ENCODE measurements at regions not wholly inside any gene's neighbourhood (a gene's known extent, or its start where the extent isn't known, plus 50 kb on each side); places are given as distances from the start of the nearest gene placed in this dataset.
A peak's percentile ranks its signal among the peaks of the same experiment; 100 is the strongest.

DNA sequence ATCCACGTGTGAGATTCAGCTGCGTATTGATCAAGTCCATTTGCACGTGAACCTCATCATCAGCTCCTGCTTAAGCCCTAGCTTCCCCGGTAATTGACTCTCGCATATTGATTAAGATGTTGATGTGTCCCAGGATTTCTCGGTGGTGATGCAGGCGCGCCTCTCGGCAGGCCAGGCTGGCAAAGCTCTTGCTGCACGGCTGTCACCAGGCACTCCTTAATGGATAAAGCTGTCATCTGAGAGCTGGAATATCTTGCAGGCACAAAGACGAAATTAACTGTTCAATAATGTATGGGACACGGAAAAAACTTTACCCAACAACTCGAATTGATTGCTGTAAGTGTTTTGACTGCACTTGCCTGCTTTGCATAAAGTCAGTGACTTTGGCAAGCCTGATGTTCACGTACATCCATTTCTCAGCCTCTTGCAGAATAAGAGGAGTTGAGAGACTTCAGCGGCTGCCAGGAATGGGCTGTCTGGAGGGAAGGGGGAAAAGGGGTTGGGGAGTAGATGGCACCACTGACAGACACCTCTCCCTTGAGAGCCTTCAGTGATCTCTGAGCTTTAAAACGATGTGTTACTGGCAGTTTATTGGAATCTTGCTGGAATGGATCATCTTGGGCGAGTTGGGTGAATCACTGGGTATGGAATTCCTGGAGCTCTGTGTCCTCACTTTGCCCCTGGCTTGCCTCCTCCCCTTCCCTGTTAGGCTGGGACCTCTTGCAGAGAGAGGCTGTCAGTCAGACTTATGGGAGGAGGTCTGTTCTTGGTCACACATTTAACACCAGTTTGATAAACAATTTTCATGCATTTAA, 650.3 kb downstream of the CCDC171 start:
- DNase-seq (ENCODE audit: low read depth) = peak; percentile 80

DNA sequence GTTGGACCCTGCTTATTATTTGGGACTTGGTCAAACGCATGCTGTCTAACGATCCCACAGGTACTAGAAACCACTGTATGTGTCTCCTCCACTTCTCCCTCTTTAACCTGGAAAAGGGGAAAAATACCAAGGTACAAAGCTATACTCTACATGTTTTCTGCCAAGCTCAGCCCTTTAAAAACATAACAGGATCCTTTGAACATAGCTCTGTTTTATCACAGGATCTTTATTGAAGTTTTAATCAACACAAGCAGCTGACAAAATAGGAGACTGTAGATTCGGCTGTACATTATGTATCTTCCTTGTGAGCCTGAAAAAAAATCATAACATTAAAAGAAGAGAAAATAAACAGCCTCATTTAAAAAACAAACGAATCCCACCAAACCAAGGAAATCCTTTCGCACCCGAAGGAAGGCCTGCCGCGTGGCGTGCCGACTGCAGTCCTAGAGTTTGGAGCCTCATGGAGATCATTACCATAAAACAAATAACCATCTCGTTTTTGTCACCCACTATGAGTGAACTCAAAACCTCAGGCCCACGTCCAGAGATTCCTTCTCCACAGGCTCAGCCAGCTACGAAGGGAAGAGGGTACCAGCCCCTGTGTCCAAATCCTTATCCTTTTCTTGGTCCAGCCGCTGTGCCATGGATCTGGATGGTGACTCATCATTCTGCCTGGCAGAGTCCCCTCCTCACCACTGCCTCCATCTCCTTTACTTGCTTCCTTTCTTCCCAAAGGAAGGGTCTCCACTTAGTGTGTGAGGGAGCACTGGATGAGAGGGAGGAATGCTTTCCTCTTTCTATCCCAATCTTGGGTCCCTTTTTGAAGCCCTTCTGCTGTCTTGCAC, 651.1 kb downstream of the CCDC171 start:
- DNase-seq (ENCODE audit: low read depth) = no peak

GRCh38 chr9:16205455-16205854, 652.6 kb downstream of the CCDC171 start:
- no peak for DNase-seq (ENCODE audit: low read depth)

GRCh38 chr9:16206518-16206917, 653.7 kb downstream of the CCDC171 start:
- no peak for DNase-seq (ENCODE audit: low read depth)

- DNase-seq (ENCODE audit: low read depth) = no peak
Observed at GRCh38 chr9:16207161-16207560, 654.3 kb downstream of the CCDC171 start.

DNA sequence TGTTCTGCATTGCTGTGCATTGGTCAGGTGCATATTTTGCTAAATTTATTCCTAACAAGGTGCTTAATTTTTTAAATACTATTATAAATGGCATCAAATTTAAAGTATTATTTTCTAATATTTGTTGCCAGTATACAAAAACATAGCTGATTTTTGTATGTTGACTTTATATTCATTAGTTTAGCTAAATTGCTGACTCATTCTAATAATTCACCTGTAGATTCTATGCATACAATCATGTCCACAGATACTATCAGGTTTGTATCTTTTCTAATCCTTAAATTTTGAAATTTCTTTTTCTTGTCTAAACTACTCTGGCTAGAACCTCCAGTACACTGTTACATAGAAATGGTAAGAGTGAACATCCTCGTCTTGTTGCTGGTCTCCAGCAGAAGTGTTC, 657.6 kb downstream of the CCDC171 start:
- no peak for DNase-seq (ENCODE audit: low read depth)

- no peak for DNase-seq (ENCODE audit: low read depth)
Observed at GRCh38 chr9:16211946-16212345, 658.5 kb downstream of the BNC2 start.

DNA sequence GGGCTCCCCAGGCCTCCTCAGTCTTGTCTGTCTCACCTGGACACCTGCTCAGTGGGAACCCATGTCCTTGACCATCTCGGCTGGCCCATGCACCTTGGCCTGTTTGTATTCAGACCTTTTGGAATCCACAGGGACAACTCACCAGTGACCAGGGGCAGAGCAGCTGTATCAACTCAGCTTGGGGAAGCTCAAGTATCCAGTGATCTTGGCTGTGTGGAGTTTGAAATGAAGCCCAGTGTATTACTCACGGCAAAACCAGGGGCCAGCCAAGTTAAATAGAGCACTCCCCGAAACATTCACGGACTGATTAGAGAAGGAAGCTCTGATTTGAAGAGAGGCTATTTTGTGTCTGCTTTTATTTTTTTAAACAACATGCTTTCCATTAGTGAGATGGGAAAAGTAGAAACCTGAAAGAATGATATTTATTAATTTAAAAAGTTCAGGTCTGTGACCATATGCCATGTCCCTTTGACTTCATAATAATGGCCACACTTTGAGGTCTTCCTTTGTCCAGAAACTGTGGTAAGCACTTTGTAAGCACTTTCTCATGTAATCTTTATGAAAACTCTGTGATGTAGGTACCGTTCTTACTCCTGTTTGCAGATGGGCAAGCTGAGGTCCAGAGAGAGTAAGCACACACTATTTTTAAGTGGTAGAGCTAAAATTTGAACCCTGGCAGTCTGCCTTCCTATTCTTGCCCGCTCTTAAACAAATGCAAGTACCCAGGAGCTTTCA, 656.5 kb downstream of the BNC2 start:
- DNase-seq (ENCODE audit: low read depth) = peak; percentile 93

- DNase-seq (ENCODE audit: low read depth) = no peak
Observed at GRCh38 chr9:16214677-16215352, 655.7 kb downstream of the BNC2 start.

DNA sequence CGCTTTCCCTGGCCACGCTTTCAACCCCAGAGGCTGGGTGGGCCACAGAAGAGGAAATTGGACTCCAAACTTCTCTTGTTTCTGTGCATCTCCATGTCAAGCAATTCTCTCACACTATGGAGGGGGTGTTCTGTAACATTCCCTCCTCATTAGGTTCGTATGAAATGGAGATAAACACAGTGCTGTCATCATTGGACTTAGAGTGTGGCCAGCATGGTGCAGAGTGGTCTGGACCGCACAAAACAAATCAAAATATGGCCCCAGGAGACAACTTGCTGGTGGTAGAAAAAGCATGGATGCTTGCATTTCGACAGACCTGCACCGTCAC, 655.2 kb downstream of the BNC2 start:
- no peak for DNase-seq (ENCODE audit: low read depth)

DNA sequence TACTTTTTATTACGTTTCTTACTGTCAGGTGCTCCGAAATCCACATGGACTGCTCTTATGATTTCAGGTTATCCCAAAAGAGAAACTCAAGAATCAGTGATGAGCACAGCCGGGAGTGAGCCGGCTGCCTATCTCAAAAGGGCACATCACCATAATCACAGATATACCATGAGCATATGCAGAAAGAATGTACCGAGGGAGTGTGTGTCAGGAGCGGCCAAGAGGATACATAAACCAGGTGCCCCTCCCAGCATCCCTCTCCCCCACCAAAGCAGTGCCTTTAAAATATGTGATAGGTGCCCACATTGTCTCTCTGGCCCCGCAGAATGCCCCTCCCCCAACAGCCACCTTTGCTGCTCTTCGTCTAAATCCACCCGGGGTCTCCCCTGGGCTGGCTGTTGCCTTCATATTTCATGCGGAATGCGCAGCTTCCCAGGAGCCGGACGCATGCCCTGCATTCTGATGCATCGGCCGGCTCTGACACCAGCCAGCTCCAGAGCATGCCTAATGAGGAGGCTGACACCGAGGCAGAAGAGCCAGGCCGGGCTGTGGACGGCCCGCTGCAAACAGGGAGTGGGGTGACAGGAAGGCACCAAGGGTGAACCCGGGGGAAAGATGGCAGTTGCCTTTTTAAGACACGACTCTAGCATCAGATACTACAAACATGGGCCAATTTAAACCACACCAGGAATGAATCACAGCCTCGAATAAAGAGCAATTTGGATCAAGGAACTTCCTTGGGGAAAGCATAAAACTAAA, 652.3 kb downstream of the BNC2 start:
- DNase-seq (ENCODE audit: low read depth) = no peak

GRCh38 chr9:16221366-16221765, 649.1 kb downstream of the BNC2 start:
- no peak for DNase-seq (ENCODE audit: low read depth)

DNA sequence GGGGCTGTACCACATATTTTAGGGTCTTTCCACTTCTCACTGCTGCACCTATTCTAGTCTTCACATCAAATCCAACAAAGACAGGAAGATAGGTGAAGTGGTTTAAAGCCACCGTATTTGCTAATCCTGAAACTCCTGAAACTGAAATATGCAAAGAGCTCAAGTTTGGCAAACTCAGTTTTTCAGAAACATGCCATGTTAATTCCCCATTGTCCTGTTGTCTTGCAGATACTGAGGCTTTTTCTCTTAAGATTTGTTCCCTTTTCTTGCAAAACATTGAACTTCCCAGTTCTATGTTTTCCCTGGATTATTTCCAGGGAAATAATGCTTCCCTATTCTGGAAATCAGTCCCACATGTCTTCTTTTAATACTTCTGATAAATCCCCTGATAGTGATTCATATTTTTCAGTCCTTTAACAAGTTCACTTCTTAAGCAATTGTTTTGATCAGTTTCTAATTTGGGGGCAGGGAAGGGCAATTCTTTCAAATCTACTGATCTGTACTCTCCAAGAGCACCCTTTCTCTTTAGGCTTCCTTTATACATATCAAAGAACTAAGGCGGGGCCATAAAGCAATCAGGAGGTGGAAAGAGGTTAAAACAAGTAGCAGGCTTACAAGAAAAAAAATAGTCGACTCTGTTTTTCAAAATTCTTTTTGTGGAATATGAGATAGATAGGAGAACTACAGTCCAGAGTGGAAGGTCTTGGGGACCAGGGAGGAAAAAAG, 648.5 kb downstream of the BNC2 start:
- peak; percentile 36 for DNase-seq (ENCODE audit: low read depth)

DNA sequence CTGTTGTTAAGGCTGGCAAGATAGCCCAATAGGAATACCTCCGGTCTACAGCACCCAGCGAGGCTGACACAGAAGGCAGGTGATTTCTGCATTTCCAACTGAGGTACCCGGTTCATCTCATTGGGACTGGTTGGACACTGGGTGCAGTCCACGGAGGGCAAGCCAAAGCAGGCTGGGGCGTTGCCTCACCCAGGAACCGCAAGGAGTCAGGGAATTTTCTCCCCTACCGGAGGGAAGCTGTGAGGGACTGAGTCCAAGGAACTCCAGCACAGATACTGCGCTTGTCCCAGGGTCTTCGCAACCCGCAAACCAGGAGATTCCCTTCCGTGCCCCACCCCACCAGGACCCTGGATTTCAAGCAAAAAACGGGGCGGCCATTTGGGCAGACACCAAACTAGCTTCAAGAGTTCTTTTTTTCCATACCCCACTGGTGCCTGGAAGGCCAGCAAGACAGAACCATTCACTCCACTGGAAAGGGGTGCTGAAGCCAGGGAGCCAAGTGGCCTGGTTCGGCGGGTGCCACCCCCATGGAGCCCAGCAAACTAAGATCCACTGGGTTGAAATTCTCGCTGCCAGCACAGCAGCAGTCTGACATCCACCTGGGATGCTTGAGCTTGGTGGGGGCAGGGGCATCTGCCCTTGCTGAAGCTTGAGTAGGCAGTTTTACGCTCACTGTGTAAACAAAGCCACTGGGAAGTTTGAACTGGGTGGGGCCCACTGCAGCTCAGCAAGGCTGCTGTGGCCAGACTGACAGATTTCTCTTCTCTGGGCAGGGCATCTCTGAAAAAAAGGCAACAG, 647.2 kb downstream of the BNC2 start:
- DNase-seq (ENCODE audit: low read depth) = no peak

- DNase-seq (ENCODE audit: low read depth) = no peak
Observed at GRCh38 chr9:16230731-16231130, 639.7 kb downstream of the BNC2 start.

- peak; percentile 90 for DNase-seq (ENCODE audit: low read depth)
Observed at GRCh38 chr9:16236311-16236710, 634.2 kb downstream of the BNC2 start.

DNA sequence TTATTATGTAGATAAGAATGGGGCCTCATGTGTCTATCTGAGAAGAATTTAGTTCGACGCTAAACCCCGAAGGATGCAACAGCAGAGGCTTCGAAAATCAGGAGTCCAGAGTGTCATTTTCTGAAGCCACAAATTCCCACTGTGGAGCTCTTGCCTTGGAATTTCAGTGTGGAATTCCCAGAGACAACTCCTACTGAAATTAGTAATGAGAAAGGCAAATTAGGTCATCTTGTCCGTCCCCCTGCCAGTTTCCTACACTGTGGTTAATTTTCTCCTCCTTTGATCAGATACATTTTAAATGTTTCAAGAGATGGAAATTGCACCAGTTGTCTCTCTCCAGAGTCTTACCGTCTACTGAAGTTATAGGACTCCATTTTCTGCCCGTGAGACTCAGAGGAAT, 633.6 kb downstream of the BNC2 start:
- DNase-seq (ENCODE audit: low read depth) = no peak

- DNase-seq (ENCODE audit: low read depth) = no peak
Observed at GRCh38 chr9:16238623-16239138, 631.8 kb downstream of the BNC2 start.

- DNase-seq (ENCODE audit: low read depth) = peak; percentile 57
Observed at GRCh38 chr9:16241231-16241630, 629.2 kb downstream of the BNC2 start.

DNA sequence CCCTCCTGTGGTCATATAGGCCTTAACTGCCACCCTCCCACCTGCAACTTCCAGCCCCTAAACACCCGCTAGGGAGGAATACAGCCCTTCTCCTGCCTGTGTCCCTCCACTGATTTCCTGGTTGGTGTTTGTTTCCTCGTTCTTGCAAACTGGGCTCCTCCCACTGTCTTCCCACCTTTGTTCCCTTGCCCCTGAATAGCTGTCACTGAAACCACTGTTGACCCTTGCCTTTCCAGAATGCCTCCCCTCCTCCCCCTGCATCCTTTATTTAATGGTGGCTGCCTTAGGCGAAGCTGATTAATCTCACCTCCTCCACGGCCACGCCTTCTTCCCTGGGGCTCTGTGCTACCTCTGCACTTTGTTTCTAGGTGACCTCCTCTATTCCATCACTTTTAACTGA, 626.7 kb downstream of the BNC2 start:
- DNase-seq (ENCODE audit: low read depth) = no peak
